AG04450 (cell line): ENCODE measurements at regions not wholly inside any gene's neighbourhood (a gene's known extent, or its start where the extent isn't known, plus 50 kb on each side); places are given as distances from the start of the nearest gene placed in this dataset.

Experiments used
- CTCF ChIA-PET: fragments of 300-600, 350-600 bp; formaldehyde crosslinking; extraction: SDS; loops from one replicate; lab custom pipeline; 2022; ENCODE audit warnings: antibody characterized with exemption, inconsistent platforms; lab: Charles Lee
- POLR2A ChIA-PET: fragments of 350-600 bp; formaldehyde crosslinking; extraction: SDS; loops from one replicate; lab custom pipeline; 2021; ENCODE audit warnings: antibody characterized with exemption, inconsistent platforms; lab: Yijun Ruan, JAX
- DNase-seq: peaks from one replicate; pipeline ENCODE4 v3.0.0-alpha.2; 2011; ENCODE audit warnings: low read depth, low spot score
- H3K27ac ChIP-seq: one replicate; pipeline ENCODE4 v1.5.1; 2012; ENCODE audit warnings: low read depth, low read length, control low read depth
- H3K27me3 ChIP-seq: one replicate; pipeline ENCODE4 v1.6.0; 2012; ENCODE audit warnings: low read length; ENCODE audit not compliant: control insufficient read depth, insufficient read depth
- H3K4me3 ChIP-seq: 2 replicates; pipeline ENCODE4 v1.5.1; 2011; ENCODE audit warnings: mild to moderate bottlenecking, low read depth, low read length, control low read depth
- H3K9me3 ChIP-seq: 2 replicates; pipeline ENCODE4 v1.5.1; 2012; ENCODE audit warnings: low read length; ENCODE audit not compliant: control insufficient read depth, insufficient read depth
- TF ChIP-seq, protein P1 (sequence below): IDR thresholded peaks from 2 replicates; pipeline ENCODE4 v1.5.1; 2011; ENCODE audit warnings: low read depth, low read length, control low read depth, inconsistent platforms

DNA sequence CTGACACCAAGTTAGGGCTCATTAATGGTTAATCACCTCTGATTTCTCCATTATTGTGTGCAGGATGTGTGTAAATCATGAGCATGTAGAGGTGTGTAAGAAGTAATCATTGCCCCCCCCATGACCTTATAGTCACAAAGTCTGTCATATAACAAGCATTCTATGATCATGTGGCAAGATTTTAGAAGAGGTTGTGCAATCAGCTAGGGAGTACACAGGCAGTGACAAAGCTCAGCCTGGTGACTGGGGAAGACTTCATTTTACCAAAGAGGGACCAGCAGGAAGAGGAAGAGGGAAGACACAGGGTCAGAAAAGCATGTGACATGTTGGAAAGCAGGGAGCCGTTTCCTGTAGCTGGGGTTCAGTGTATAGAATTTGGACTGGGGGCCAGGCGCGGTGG is 176.5 kb upstream of the LARGE1 start:
- Histone ChIP-seq H3K27me3 (no peaks in the 10 kb centered on the region), H3K9me3 (peaks cover 29% of the 10 kb centered on the region), H3K4me3 (no peak overlapping the region), H3K27ac (no peak overlapping the region)
- TF ChIP-seq, protein P1, sequence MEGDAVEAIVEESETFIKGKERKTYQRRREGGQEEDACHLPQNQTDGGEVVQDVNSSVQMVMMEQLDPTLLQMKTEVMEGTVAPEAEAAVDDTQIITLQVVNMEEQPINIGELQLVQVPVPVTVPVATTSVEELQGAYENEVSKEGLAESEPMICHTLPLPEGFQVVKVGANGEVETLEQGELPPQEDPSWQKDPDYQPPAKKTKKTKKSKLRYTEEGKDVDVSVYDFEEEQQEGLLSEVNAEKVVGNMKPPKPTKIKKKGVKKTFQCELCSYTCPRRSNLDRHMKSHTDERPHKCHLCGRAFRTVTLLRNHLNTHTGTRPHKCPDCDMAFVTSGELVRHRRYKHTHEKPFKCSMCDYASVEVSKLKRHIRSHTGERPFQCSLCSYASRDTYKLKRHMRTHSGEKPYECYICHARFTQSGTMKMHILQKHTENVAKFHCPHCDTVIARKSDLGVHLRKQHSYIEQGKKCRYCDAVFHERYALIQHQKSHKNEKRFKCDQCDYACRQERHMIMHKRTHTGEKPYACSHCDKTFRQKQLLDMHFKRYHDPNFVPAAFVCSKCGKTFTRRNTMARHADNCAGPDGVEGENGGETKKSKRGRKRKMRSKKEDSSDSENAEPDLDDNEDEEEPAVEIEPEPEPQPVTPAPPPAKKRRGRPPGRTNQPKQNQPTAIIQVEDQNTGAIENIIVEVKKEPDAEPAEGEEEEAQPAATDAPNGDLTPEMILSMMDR: no peak
- no peak for DNase-seq
- CTCF ChIA-PET: no interaction called here
- POLR2A ChIA-PET: no interaction called here

DNA sequence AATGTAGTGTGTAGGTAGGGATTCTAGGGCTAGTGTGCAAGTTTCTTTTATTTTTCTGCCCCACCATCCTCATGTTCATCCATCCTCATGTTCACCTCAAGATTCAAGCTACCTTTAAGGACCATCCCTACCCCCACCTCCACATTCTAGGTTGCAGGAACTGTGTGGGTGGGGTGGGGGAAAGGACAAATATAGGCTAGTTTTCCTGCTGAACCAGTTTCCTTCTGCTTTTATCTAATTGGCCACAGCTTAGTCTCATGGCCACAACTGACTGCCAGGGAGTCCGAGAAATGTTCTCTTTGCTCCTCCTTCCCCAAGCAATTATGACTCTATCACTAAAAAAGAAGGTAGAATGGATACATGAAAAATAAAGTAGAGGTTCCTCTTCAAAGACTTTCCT is 179.0 kb upstream of the LARGE1 start:
- Histone ChIP-seq H3K27ac (no peak overlapping the region), H3K4me3 (no peak overlapping the region), H3K9me3 (peaks cover 27% of the 10 kb centered on the region), H3K27me3 (no peaks in the 10 kb centered on the region)
- CTCF ChIA-PET: no interaction called here
- DNase-seq: no peak
- TF ChIP-seq, protein P1: no peak
- POLR2A ChIA-PET: no interaction called here

DNA sequence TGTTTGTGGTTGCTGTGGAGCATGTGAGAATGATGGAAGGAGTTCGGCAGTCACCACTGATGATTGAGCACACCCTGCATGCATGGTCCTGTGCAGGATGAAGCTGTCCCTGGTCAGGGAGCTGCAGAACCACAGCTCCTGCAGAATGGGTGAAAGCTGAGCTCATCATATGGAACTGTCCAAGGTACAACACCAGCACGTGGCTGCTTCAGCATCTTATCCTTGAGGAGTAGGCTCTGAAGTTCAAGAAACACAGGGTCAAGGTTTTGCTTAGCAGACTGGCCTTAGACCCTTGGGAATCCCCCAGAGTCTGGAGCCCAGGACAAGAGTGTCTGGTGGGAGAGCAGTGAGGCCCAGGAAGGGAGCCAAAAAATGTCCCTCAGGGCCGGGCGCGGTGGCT is 182.4 kb upstream of the LARGE1 start:
- peaks cover 42% of the 10 kb centered on the region for H3K9me3 ChIP-seq
- no peaks in the 10 kb centered on the region for H3K27me3 ChIP-seq
- ChIA-PET CTCF (no interaction called here), POLR2A (no interaction called here)
- TF ChIP-seq, protein P1: no peak
- H3K4me3 ChIP-seq: no peak overlapping the region
- no peak overlapping the region for H3K27ac ChIP-seq
- DNase-seq: no peak

DNA sequence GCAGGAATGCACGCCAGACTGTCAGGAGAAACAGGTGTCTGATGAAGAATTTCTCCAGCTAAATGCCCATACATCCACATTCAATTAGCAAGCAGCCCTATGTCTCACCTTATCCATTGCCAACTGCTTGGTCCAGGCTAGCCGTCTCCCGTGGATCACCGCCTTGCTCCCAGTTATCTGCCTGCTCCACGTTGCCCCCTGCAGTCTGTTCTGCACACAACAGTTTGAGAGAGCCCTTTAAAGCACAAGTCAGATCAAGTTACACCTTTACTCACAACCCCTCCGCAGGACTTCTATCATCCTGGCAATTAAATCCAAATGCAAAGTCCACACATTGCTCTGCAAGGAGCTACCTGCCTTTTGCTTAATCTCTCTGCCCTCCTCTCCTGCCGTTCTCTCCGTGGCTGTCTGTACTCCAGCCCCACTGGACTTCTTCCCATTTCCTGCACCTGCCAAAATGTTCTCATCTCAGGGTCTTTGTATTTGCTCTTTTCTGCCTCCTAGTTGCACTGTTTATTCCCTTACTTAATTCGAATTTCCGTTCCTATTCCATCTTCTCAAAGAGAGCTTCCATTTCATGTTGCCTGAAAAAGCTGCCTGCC is 185.3 kb upstream of the LARGE1 start:
- TF ChIP-seq, protein P1: no peak
- Histone ChIP-seq H3K4me3 (no peak overlapping the region), H3K27me3 (no peaks in the 10 kb centered on the region), H3K27ac (no peak overlapping the region), H3K9me3 (peaks cover 42% of the 10 kb centered on the region)
- no peak for DNase-seq
- POLR2A ChIA-PET: no interaction called here
- CTCF ChIA-PET: interaction anchor here (1.8 kb wide), 1 partner anchor 804 kb away, joined by 5 read pairs; no protein-coding TSS in a partner anchor

DNA sequence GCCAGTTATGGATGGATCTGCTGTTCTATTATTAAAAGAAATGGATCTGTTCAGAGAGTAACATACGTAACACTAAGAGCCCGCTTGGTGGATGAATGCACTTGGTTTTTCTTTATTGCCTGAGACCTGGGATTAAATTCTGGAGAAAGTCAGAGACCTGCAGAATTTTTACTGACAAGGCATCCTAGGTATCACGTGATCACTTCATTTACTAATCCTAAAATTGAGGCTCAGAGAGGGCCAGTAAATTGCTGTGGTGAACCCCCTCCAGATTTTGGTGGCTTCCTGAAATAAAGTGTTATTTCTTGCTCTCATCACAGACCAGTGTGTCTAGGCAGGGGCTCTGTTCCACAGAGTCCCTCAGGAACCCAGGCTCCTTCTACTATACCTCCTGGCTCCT is 187.9 kb upstream of the LARGE1 start:
- no peak for DNase-seq
- ChIA-PET POLR2A (no interaction called here), CTCF (interaction anchor here (0.7 kb wide), 1 partner anchor 22 kb away, joined by 3 read pairs; no protein-coding TSS in a partner anchor)
- Histone ChIP-seq H3K27me3 (no peaks in the 10 kb centered on the region), H3K9me3 (peaks cover 38% of the 10 kb centered on the region), H3K4me3 (no peak overlapping the region), H3K27ac (no peak overlapping the region)
- TF ChIP-seq, protein P1: no peak
